Endothelial cell of umbilical vein (primary cell): ENCODE measurements at regions not wholly inside any gene's neighbourhood (a gene's known extent, or its start where the extent isn't known, plus 50 kb on each side); places are given as distances from the start of the nearest gene placed in this dataset.

ENCODE experiments used
- BruUV-seq: library from RNA; stranded (reverse); fragments of 400-500 nt; replicated peaks from 2 replicates; lab custom pipeline; 2021; lab: Mats Ljungman, UMichigan
- CTCF ChIA-PET: fragments of 300-600, 350-600 bp; sonication (Branson Sonifier 250); formaldehyde crosslinking; loops from one replicate; lab custom pipeline; 2021; ENCODE audit warnings: antibody characterized with exemption, inconsistent platforms; lab: Charles Lee
- POLR2A ChIA-PET: fragments of 300-600, 350-600 bp; sonication (Branson Sonifier 250); formaldehyde crosslinking; loops from one replicate; lab custom pipeline; 2021; ENCODE audit warnings: antibody characterized with exemption, inconsistent platforms; lab: Charles Lee
- DNase-seq: peaks from one replicate; pipeline ENCODE4 v3.0.0-alpha.2; 2011; ENCODE audit warnings: low read depth, low spot score
- FAIRE-seq: peaks from 2 replicates; lab custom pipeline; 2011; peaks lifted over from hg19 to GRCh38; lab: Jason Lieb, UNC
- H2AFZ ChIP-seq: 2 replicates; pipeline ENCODE4 v1.6.0; 2012; ENCODE audit warnings: low read depth, low read length, control low read depth, inconsistent platforms
- H3K27ac ChIP-seq: 2 replicates; pipeline ENCODE4 v1.5.1; 2011; ENCODE audit warnings: low read depth, mild to moderate bottlenecking, control low read depth, low read length, moderate library complexity; ENCODE audit not compliant: insufficient read depth
- H3K27me3 ChIP-seq, 2 experiments: 2 replicates each; pipeline versions ENCODE4 v1.6.0 to v1.6.1; 2011; ENCODE audit warnings: low read length in 2 of 2, mixed read lengths in 1 of 2; ENCODE audit not compliant: control insufficient read depth in 2 of 2, insufficient read depth in 2 of 2
- H3K36me3 ChIP-seq, 2 experiments: 2 replicates in 1 of 2; 3 replicates in 1 of 2; pipeline ENCODE4 v1.5.1; 2011; ENCODE audit warnings: low read length in 2 of 2, mild to moderate bottlenecking in 1 of 2, moderate library complexity in 1 of 2; ENCODE audit not compliant: control insufficient read depth in 2 of 2, insufficient read depth in 2 of 2; ENCODE audit errors: extremely low read depth in 1 of 2
- H3K4me1 ChIP-seq: 3 replicates; pipeline ENCODE4 v1.5.1; 2011; ENCODE audit warnings: mild to moderate bottlenecking, low read length; ENCODE audit not compliant: control insufficient read depth, insufficient read depth; ENCODE audit errors: extremely low read depth
- H3K4me2 ChIP-seq: 2 replicates; pipeline ENCODE4 v1.6.1; 2011; ENCODE audit warnings: low read length, control low read depth, mixed read lengths; ENCODE audit not compliant: insufficient read depth
- H3K4me3 ChIP-seq, 3 experiments: fragments of 200-600 bp in 1 of 3; sonication (generic), shearing (Covaris generic) in 1 of 3; replicated peaks in 1 of 3; 2 replicates each; pipeline ENCODE4 v1.5.1; 2011 to 2016; ENCODE audit warnings: control low read depth in 3 of 3, low read length in 3 of 3, mild to moderate bottlenecking in 2 of 3, inconsistent platforms in 1 of 3, low read depth in 1 of 3, moderate library complexity in 1 of 3; ENCODE audit not compliant: insufficient read depth in 1 of 3
- H3K79me2 ChIP-seq: 2 replicates; pipeline ENCODE4 v1.6.0; 2012; ENCODE audit warnings: low read length, inconsistent platforms; ENCODE audit not compliant: control insufficient read depth, insufficient read depth
- H3K9ac ChIP-seq: replicated peaks from 2 replicates; pipeline ENCODE3; 2011; ENCODE audit warnings: low read length, control low read depth; ENCODE audit not compliant: insufficient read depth; ENCODE audit errors: extremely low read depth
- H3K9me1 ChIP-seq: replicated peaks from 3 replicates; pipeline ENCODE4 v1.6.0; 2011; ENCODE audit warnings: mild to moderate bottlenecking, low read length; ENCODE audit not compliant: control insufficient read depth, insufficient read depth; ENCODE audit errors: extremely low read depth
- H3K9me3 ChIP-seq: replicated peaks from 2 replicates; pipeline ENCODE4 v1.5.1; 2012; ENCODE audit warnings: low read length, inconsistent platforms; ENCODE audit not compliant: control insufficient read depth, insufficient read depth
- H4K20me1 ChIP-seq: replicated peaks from 2 replicates; pipeline ENCODE3; 2011; ENCODE audit warnings: mild to moderate bottlenecking, low read length; ENCODE audit not compliant: control insufficient read depth, insufficient read depth; ENCODE audit errors: extremely low read depth
- EZH2 ChIP-seq: IDR thresholded peaks from 2 replicates; pipeline ENCODE4 v1.6.1; 2012; ENCODE audit warnings: borderline replicate concordance, low read depth, mild to moderate bottlenecking, moderate library complexity, low read length, inconsistent platforms; ENCODE audit not compliant: severe bottlenecking
- FOS ChIP-seq: IDR thresholded peaks from 2 replicates; pipeline ENCODE4 v1.6.1; 2011; ENCODE audit warnings: mild to moderate bottlenecking, low read length, moderate library complexity, borderline replicate concordance; ENCODE audit not compliant: insufficient read depth
- GATA2 ChIP-seq: IDR thresholded peaks from 2 replicates; pipeline ENCODE4 v1.7.0; 2011; ENCODE audit warnings: low read depth, mild to moderate bottlenecking, moderate library complexity, mixed read lengths, low read length; ENCODE audit not compliant: insufficient read length, insufficient read depth
- JUN ChIP-seq: IDR thresholded peaks from 2 replicates; pipeline ENCODE4 v1.6.1; 2011; ENCODE audit warnings: borderline replicate concordance, low read depth; ENCODE audit not compliant: insufficient read length, insufficient read depth
- MYC ChIP-seq: IDR thresholded peaks from one replicate; pipeline ENCODE4 v1.6.1; 2011; ENCODE audit warnings: mild to moderate bottlenecking, low read depth, low read length
- POLR2A ChIP-seq: IDR thresholded peaks from 2 replicates; pipeline ENCODE4 v1.6.1; 2012; ENCODE audit warnings: low read depth, mild to moderate bottlenecking, control low read depth, low read length
- POLR2AphosphoS5 ChIP-seq: IDR thresholded peaks from 2 replicates; pipeline ENCODE4 v1.6.1; 2012; ENCODE audit warnings: low read depth, mild to moderate bottlenecking, control low read depth, low read length, moderate library complexity; ENCODE audit not compliant: insufficient read depth
- dilution Hi-C: fragments of 300-500 bp; cut with MboI; formaldehyde crosslinking; loops from one replicate; pipeline ENCODE4 v1.15.0; 2019; ENCODE audit warnings: low sequenced_read_pairs; ENCODE audit not compliant: extremely low pct_ligation_motif_present
- intact Hi-C: fragments of 100-400 bp; cut with micrococcal nuclease; formaldehyde crosslinking; loops from one replicate; pipeline ENCODE4 v1.10.0; 2022
- TF ChIP-seq, protein P1 (sequence below), 2 donors: IDR thresholded peaks; 1 replicate in 1 of 2; 2 replicates in 1 of 2; pipeline ENCODE4 v1.5.1; 2011; ENCODE audit warnings: low read length in 2 of 2, mild to moderate bottlenecking in 2 of 2, moderate library complexity in 2 of 2, control low read depth in 1 of 2, inconsistent platforms in 1 of 2, low read depth in 1 of 2; ENCODE audit not compliant: insufficient read depth in 1 of 2; ENCODE audit errors: extremely low read depth in 1 of 2
- TF ChIP-seq, protein P2 (sequence below): IDR thresholded peaks from 2 replicates; pipeline ENCODE4 v1.6.1; 2011; ENCODE audit not compliant: insufficient read depth, insufficient read length

DNA sequence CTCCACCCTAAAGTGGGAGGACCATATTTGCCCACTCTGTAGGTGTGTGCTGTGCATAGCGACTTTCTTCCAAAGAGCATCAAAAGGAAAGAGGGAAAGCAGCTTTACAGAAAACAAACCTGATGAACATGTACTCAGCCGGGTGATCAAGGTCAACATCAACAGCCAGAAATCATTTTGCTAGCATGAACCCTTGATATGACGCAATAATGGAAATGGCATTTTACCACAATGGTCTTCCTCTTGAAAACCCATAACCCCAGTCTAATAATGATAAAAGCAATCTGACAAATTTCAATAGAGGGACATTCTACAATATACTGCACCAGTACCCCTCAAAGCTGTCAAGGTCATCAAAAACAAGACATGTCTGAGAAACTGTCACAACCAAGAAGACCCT is 350.2 kb downstream of the FBXO15 start:
- dilution Hi-C loops = no loop called here
- H3K9me3 ChIP-seq = peaks cover 3% of the 10 kb centered on the region
- intact Hi-C loops = no loop called here
- no peaks in the 10 kb centered on the region for H3K79me2 ChIP-seq
- H3K4me1 ChIP-seq = no peaks in the 10 kb centered on the region
- no TSS peak for BruUV-seq
- no peak overlapping the region for H3K4me3 ChIP-seq
- H3K9me1 ChIP-seq = no peaks in the 10 kb centered on the region
- H3K36me3 ChIP-seq = no peaks in the 10 kb centered on the region
- POLR2A ChIA-PET = no interaction called here
- DNase-seq (no peak), FAIRE-seq (no peak)
- TF ChIP-seq GATA2 = no peak
- TF ChIP-seq, protein P1, sequence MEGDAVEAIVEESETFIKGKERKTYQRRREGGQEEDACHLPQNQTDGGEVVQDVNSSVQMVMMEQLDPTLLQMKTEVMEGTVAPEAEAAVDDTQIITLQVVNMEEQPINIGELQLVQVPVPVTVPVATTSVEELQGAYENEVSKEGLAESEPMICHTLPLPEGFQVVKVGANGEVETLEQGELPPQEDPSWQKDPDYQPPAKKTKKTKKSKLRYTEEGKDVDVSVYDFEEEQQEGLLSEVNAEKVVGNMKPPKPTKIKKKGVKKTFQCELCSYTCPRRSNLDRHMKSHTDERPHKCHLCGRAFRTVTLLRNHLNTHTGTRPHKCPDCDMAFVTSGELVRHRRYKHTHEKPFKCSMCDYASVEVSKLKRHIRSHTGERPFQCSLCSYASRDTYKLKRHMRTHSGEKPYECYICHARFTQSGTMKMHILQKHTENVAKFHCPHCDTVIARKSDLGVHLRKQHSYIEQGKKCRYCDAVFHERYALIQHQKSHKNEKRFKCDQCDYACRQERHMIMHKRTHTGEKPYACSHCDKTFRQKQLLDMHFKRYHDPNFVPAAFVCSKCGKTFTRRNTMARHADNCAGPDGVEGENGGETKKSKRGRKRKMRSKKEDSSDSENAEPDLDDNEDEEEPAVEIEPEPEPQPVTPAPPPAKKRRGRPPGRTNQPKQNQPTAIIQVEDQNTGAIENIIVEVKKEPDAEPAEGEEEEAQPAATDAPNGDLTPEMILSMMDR (IDR thresholded peaks at IDR 0.05; ENCODE audit: extremely low read depth in 1 of 2, insufficient read depth in 1 of 2, low read depth in 1 of 2, low read length in 2 of 2) = no peak
- H3K27ac ChIP-seq = no peak overlapping the region
- H3K27me3 ChIP-seq = no peaks in the 10 kb centered on the region
- H3K9ac ChIP-seq = no peak overlapping the region
- CTCF ChIA-PET = no interaction called here
- no peaks in the 10 kb centered on the region for H4K20me1 ChIP-seq
- H3K4me2 ChIP-seq = no peak overlapping the region
- no peak overlapping the region for H2AFZ ChIP-seq

DNA sequence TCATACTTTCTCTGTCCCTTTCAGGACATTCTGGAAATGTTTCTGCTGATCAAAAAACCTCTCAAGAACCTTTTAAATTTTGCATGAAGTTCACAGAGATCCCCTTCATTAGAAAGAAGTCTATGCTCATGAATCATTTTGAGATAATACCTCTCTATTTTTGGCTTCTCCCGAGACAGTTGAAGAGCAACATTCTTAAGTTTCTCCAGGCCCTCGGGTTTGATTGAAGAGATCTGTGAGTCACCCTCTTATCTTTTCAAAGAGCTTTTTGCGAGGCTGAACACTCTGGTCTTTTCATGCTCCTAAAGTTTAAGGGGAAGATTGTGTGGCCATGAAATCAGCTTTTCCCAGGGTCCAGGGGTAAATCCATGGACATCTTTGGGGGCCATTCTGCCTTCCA is 354.2 kb downstream of the FBXO15 start:
- H4K20me1 ChIP-seq = no peaks in the 10 kb centered on the region
- H3K27ac ChIP-seq = no peak overlapping the region
- FAIRE-seq (no peak), DNase-seq (no peak)
- H3K9me3 ChIP-seq = no peaks in the 10 kb centered on the region
- no peaks in the 10 kb centered on the region for H3K79me2 ChIP-seq
- no peaks in the 10 kb centered on the region for H3K27me3 ChIP-seq
- POLR2A ChIA-PET = no interaction called here
- intact Hi-C loops = no loop called here
- CTCF ChIA-PET = no interaction called here
- no TSS peak for BruUV-seq
- no peak overlapping the region for H3K4me2 ChIP-seq
- H3K4me1 ChIP-seq = no peaks in the 10 kb centered on the region
- no peak overlapping the region for H2AFZ ChIP-seq
- H3K36me3 ChIP-seq = no peaks in the 10 kb centered on the region
- dilution Hi-C loops = no loop called here
- H3K9ac ChIP-seq = no peak overlapping the region
- no peak overlapping the region for H3K4me3 ChIP-seq
- TF ChIP-seq GATA2 (no peak), EZH2 (no peak), FOS (no peak), POLR2AphosphoS5 (no peak), POLR2A (no peak), JUN (no peak), MYC (no peak)
- TF ChIP-seq, protein P2, sequence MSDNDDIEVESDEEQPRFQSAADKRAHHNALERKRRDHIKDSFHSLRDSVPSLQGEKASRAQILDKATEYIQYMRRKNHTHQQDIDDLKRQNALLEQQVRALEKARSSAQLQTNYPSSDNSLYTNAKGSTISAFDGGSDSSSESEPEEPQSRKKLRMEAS = no peak
- TF ChIP-seq, protein P1 (IDR thresholded peaks at IDR 0.05; ENCODE audit: extremely low read depth in 1 of 2, insufficient read depth in 1 of 2, low read depth in 1 of 2, low read length in 2 of 2) = no peak
- H3K9me1 ChIP-seq = no peaks in the 10 kb centered on the region
